HFF-Myc (cell line): ENCODE measurements at regions not wholly inside any gene's neighbourhood (a gene's known extent, or its start where the extent isn't known, plus 50 kb on each side); places are given as distances from the start of the nearest gene placed in this dataset.

Experiments used
- DNase-seq: peaks from one replicate; pipeline ENCODE4 v3.0.0-alpha.2; 2011; ENCODE audit warnings: low read depth; ENCODE audit errors: extremely low read depth
- H3K4me3 ChIP-seq: replicated peaks from 2 replicates; pipeline ENCODE4 v1.5.1; 2011; ENCODE audit warnings: low read depth, mild to moderate bottlenecking, control low read depth, low read length
- TF ChIP-seq, protein P1 (sequence below): IDR thresholded peaks from 2 replicates; pipeline ENCODE4 v1.5.1; 2012; ENCODE audit warnings: mild to moderate bottlenecking, low read depth, low read length, control low read depth; ENCODE audit errors: missing control alignments

DNA sequence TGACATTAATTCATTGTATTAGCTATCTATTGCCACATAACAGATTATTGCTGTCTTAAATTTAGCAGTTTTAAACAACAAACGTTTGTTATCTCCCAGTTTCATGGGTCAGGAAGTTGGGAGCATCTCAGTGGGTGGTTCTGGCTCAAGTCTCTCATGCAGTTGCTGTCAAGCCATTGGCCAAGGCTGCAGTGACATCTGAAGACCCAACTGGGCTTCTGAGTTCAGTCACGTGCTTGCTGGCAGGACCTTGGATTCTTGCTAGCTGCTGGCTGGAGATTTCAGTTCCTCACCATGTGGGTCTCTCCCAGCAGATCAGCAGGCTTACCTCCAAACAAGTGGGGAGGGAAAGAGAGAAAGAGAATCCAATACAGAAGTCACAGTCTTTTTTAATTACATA, 152.6 kb upstream of the EXOC2 start:
- no peak overlapping the region for H3K4me3 ChIP-seq
- TF ChIP-seq, protein P1, sequence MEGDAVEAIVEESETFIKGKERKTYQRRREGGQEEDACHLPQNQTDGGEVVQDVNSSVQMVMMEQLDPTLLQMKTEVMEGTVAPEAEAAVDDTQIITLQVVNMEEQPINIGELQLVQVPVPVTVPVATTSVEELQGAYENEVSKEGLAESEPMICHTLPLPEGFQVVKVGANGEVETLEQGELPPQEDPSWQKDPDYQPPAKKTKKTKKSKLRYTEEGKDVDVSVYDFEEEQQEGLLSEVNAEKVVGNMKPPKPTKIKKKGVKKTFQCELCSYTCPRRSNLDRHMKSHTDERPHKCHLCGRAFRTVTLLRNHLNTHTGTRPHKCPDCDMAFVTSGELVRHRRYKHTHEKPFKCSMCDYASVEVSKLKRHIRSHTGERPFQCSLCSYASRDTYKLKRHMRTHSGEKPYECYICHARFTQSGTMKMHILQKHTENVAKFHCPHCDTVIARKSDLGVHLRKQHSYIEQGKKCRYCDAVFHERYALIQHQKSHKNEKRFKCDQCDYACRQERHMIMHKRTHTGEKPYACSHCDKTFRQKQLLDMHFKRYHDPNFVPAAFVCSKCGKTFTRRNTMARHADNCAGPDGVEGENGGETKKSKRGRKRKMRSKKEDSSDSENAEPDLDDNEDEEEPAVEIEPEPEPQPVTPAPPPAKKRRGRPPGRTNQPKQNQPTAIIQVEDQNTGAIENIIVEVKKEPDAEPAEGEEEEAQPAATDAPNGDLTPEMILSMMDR, result no peak
- DNase-seq, result no peak

DNA sequence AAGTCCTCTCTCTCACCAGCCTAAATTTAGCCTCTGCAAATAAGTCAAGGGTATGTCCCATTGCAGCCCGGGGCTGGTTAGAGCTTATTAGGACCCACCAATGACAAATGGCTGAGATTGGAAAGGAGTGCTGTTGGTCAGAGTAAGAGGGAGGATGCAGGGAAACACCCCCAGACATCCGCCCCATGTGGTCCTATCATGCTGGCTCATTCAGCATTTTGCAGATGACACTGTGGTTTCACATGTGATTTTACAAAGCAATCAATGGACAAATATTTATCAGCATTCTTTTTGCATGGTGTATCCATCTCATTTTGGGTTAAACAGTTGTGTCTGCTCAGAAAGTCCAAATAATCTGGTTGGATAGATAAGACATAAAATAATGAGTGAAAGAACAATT, 152.2 kb upstream of the EXOC2 start:
- TF ChIP-seq, protein P1, result no peak
- DNase-seq, result no peak
- H3K4me3 ChIP-seq, result no peak overlapping the region

DNA sequence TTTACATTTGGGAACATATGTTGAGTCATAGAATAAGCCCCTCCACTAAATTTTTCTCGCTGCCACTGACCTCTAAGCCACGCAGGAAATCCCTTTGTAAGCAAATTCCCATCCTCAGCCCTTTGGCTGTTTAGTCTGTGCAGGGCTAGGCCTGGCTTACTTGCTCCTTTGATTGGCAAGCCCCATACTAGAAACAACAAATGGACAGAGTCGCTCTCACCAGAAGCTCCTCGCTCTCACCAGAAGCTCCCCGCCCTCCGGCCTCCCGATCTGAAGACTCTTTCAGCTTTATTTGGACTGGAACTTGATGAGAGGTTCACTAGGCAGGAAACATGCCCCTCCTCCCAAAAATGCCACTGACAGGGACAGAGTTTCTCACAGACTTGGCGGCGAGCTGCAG, 149.2 kb upstream of the EXOC2 start:
- no peak for DNase-seq
- TF ChIP-seq, protein P1, result no peak
- no peak overlapping the region for H3K4me3 ChIP-seq

DNA sequence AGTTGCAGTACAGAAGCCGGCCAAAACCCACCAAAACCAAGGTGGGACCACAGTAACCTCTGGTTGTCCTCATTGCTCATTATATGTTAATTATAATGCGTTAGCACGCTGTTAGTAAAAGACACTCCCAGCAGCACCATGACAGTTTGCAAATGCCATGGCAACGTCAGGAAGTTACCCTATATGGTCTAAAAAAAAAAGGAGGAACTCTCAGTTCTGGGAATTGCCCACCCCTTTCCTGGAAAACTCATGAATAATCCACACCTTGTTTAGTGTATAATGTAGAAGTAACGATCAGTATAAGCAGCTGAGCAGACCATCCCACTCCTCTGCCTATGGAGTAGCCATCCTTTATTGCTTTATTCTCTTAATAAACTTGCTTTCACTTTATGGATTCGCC, 148.6 kb upstream of the EXOC2 start:
- TF ChIP-seq, protein P1, result no peak
- no peak overlapping the region for H3K4me3 ChIP-seq
- no peak for DNase-seq

DNA sequence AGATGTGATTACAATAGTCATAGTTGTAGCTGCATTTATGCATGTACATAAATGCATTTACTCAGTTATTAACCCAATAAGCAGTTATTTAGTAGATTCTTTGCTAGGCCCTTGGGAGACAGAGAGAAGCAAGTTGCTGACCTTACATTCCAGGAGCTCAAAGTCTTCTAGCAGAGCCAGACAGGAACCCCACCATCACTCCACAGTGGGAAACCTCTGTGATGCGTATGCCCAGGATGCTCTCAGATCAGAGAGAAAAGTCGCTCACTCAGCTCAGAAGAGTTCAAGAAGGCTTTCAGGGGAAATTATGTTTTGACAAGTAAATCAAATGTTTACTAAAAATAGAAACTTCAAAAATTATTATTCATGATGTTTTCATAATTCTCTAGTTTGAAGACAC, 146.3 kb upstream of the EXOC2 start:
- H3K4me3 ChIP-seq, result no peak overlapping the region
- DNase-seq, result no peak
- TF ChIP-seq, protein P1, result no peak

DNA sequence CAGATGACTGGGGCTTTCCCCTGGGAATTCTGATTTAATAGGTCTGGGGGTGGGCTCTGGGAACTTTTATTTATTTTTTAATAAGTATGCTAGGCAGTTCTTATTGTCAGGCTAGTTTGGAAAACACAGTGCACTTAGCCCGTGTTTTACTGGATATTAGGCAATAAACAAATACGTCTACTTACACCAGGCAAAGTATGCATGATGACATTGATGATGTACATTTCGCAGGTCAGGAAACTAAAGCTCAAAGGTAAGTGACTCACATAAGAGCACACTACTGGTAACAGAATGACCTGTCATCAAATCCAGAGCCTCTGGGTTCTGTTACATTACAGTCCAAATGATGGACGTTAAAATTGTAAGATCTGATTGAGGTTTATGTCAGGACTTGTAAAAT, 144.4 kb upstream of the EXOC2 start:
- TF ChIP-seq, protein P1, result no peak
- H3K4me3 ChIP-seq, result no peak overlapping the region
- DNase-seq, result no peak

DNA sequence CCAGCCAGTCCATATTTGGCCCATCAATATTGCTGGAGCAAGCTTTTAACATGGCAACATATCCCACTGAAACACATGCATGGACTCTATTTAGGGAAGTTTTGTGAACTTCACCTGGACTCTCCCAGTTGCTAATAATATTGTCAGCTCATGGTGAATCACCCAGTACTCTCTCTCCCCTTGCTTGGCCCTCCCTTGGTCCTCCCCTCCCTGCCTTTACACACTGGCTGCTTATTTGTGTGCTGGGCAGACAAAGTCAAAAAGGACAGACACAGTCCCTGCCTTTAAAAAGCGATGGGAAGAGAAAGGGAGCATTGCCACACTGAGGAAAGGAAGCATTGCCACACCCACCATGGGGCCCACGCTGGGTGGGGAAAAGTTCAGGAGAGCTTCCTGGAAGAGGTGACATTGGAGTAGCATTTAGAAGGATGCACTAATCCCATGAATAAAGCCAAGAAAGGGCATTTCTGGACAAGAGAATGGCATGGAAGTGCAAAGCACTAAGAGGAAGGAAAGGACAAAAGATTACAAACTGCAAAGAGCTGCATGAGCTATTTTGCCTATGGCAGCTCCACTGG, 143.4 kb upstream of the EXOC2 start:
- TF ChIP-seq, protein P1, result no peak
- DNase-seq, result no peak

More for the DNA sequence above, 143.4 kb upstream of the EXOC2 start:
- H3K4me3 ChIP-seq, result no peak overlapping the region
